Keratinocyte (primary cell): ENCODE measurements at regions not wholly inside any gene's neighbourhood (a gene's known extent, or its start where the extent isn't known, plus 50 kb on each side); places are given as distances from the start of the nearest gene placed in this dataset.

ENCODE experiments used
- DNase-seq: peaks from one replicate; pipeline ENCODE4 v3.0.0-alpha.2; 2011; ENCODE audit warnings: low read depth, missing footprints, low spot score
- FAIRE-seq: peaks from 2 replicates; lab custom pipeline; 2011; peaks lifted over from hg19 to GRCh38; lab: Jason Lieb, UNC
- H2AFZ ChIP-seq: 2 replicates; pipeline ENCODE4 v1.6.0; 2012; ENCODE audit warnings: low read length, control low read depth, inconsistent platforms; ENCODE audit not compliant: control insufficient read depth
- H3K27ac ChIP-seq: 2 replicates; pipeline ENCODE4 v1.5.1; 2011; ENCODE audit warnings: low read length; ENCODE audit not compliant: control insufficient read depth, insufficient read depth
- H3K27me3 ChIP-seq: 3 replicates; pipeline ENCODE4 v1.6.0; 2011; ENCODE audit warnings: low read length; ENCODE audit not compliant: control insufficient read depth, insufficient read depth; ENCODE audit errors: extremely low read depth
- H3K36me3 ChIP-seq, 2 experiments: 2 replicates in 1 of 2; 3 replicates in 1 of 2; pipeline ENCODE4 v1.5.1; 2011; ENCODE audit warnings: low read length in 2 of 2, mild to moderate bottlenecking in 1 of 2; ENCODE audit not compliant: control insufficient read depth in 2 of 2, insufficient read depth in 2 of 2; ENCODE audit errors: extremely low read depth in 1 of 2
- H3K4me1 ChIP-seq: 3 replicates; pipeline ENCODE4 v1.5.1; 2011; ENCODE audit warnings: low read length; ENCODE audit not compliant: control insufficient read depth, insufficient read depth; ENCODE audit errors: extremely low read depth
- H3K4me2 ChIP-seq: 3 replicates; pipeline ENCODE4 v1.6.0; 2011; ENCODE audit warnings: low read depth, low read length; ENCODE audit not compliant: control insufficient read depth, insufficient read depth; ENCODE audit errors: extremely low read depth
- H3K4me3 ChIP-seq, 3 experiments: fragments of 200-600 bp in 1 of 3; sonication (generic) in 1 of 3; 2 replicates in 2 of 3; 3 replicates in 1 of 3; pipeline ENCODE4 v1.5.1; 2011 to 2016; ENCODE audit warnings: low read length in 3 of 3, mild to moderate bottlenecking in 3 of 3, control low read depth in 2 of 3, inconsistent platforms in 1 of 3, low read depth in 1 of 3, mixed read lengths in 1 of 3, mixed run types in 1 of 3, moderate library complexity in 1 of 3; ENCODE audit not compliant: control insufficient read depth in 2 of 3, insufficient read depth in 2 of 3; ENCODE audit errors: extremely low read depth in 1 of 3
- H3K79me2 ChIP-seq: 2 replicates; pipeline ENCODE4 v1.6.0; 2012; ENCODE audit warnings: low read length; ENCODE audit not compliant: control insufficient read depth, insufficient read depth
- H3K9ac ChIP-seq: 3 replicates; pipeline ENCODE4 v1.6.0; 2011; ENCODE audit warnings: low read length; ENCODE audit not compliant: control insufficient read depth, insufficient read depth; ENCODE audit errors: extremely low read depth
- H3K9me1 ChIP-seq: 3 replicates; pipeline ENCODE4 v1.6.0; 2011; ENCODE audit warnings: low read length; ENCODE audit not compliant: control insufficient read depth, insufficient read depth; ENCODE audit errors: extremely low read depth
- H3K9me3 ChIP-seq: 2 replicates; pipeline ENCODE4 v1.5.1; 2012; ENCODE audit warnings: low read depth, low read length; ENCODE audit not compliant: control insufficient read depth
- H4K20me1 ChIP-seq: 3 replicates; pipeline ENCODE4 v1.6.0; 2011; ENCODE audit warnings: low read length; ENCODE audit not compliant: control insufficient read depth, insufficient read depth; ENCODE audit errors: extremely low read depth
- CTCF ChIP-seq, 3 experiments: IDR thresholded peaks in 1 of 3; conservative IDR thresholded peaks in 1 of 3; optimal IDR thresholded peaks in 1 of 3; 2 replicates in 2 of 3; 3 replicates in 1 of 3; pipeline versions ENCODE3 to v1.5.1; 2011; ENCODE audit warnings: low read length in 3 of 3, mild to moderate bottlenecking in 3 of 3, moderate library complexity in 2 of 3, control low read depth in 1 of 3, inconsistent platforms in 1 of 3; ENCODE audit not compliant: insufficient read depth in 2 of 3; ENCODE audit errors: extremely low read depth in 1 of 3
- EZH2 ChIP-seq: IDR thresholded peaks from one replicate; pipeline ENCODE4 v1.6.1; 2012; ENCODE audit warnings: inconsistent platforms, mild to moderate bottlenecking, low read length, moderate library complexity
- dilution Hi-C: fragments of 300-500 bp; cut with MboI; formaldehyde crosslinking; loops from one replicate; pipeline ENCODE4 v1.7.0; 2020; ENCODE audit warnings: low sequenced_read_pairs; ENCODE audit not compliant: extremely low pct_ligation_motif_present

GRCh38 chr2:215886022-215886421 lies 127.3 kb downstream of the MREG start:
- Histone ChIP-seq H3K9me1 (no peaks in the 10 kb centered on the region), H3K27ac (no peak overlapping the region), H3K36me3 (no peaks in the 10 kb centered on the region), H3K79me2 (no peaks in the 10 kb centered on the region), H3K27me3 (no peaks in the 10 kb centered on the region), H3K4me2 (no peak overlapping the region), H3K4me3 (no peak overlapping the region), H3K9me3 (no peaks in the 10 kb centered on the region), H3K9ac (no peak overlapping the region), H3K4me1 (no peaks in the 10 kb centered on the region), H2AFZ (no peak overlapping the region), H4K20me1 (no peaks in the 10 kb centered on the region)
- dilution Hi-C loops: no loop called here
- no peak for TF ChIP-seq EZH2
- no peak for TF ChIP-seq CTCF (optimal IDR thresholded peaks at IDR 0.05 in 1 of 3, IDR thresholded peaks at IDR 0.05 in 1 of 3, conservative IDR thresholded peaks at IDR 0.05 in 1 of 3; ENCODE audit: extremely low read depth in 1 of 3, insufficient read depth in 2 of 3, low read length in 3 of 3)
- no peak for FAIRE-seq
- DNase-seq: no peak

- TF ChIP-seq EZH2 (no peak), CTCF (optimal IDR thresholded peaks at IDR 0.05 in 1 of 3, IDR thresholded peaks at IDR 0.05 in 1 of 3, conservative IDR thresholded peaks at IDR 0.05 in 1 of 3; ENCODE audit: extremely low read depth in 1 of 3, insufficient read depth in 2 of 3, low read length in 3 of 3) (no peak)
- FAIRE-seq: no peak
Observed at GRCh38 chr2:215885536-215885935, 127.8 kb downstream of the MREG start.

More at GRCh38 chr2:215885536-215885935, 127.8 kb downstream of the MREG start:
- H3K4me1 ChIP-seq: no peaks in the 10 kb centered on the region
- H4K20me1 ChIP-seq: no peaks in the 10 kb centered on the region
- no peak overlapping the region for H3K9ac ChIP-seq
- no peak overlapping the region for H3K4me3 ChIP-seq
- H3K79me2 ChIP-seq: no peaks in the 10 kb centered on the region
- H3K9me3 ChIP-seq: no peaks in the 10 kb centered on the region
- dilution Hi-C loops: no loop called here
- no peaks in the 10 kb centered on the region for H3K36me3 ChIP-seq
- no peak for DNase-seq
- H3K9me1 ChIP-seq: no peaks in the 10 kb centered on the region
- H2AFZ ChIP-seq: no peak overlapping the region
- H3K4me2 ChIP-seq: no peak overlapping the region
- H3K27ac ChIP-seq: no peak overlapping the region
- no peaks in the 10 kb centered on the region for H3K27me3 ChIP-seq
